NB4 (cell line): ENCODE measurements at regions not wholly inside any gene's neighbourhood (a gene's known extent, or its start where the extent isn't known, plus 50 kb on each side); places are given as distances from the start of the nearest gene placed in this dataset.

Experiments
- DNase-seq: peaks from one replicate; pipeline ENCODE4 v3.0.0; 2010; ENCODE audit warnings: low read depth
- H3K4me3 ChIP-seq: one replicate; pipeline ENCODE4 v1.5.1; 2011; ENCODE audit warnings: mild to moderate bottlenecking, low read depth, low read length, moderate library complexity
- CTCF ChIP-seq: IDR thresholded peaks from one replicate; pipeline ENCODE4 v1.5.1; 2012; ENCODE audit warnings: low read depth, low read length
- MAX ChIP-seq: IDR thresholded peaks from 2 replicates; pipeline ENCODE4 v1.6.1; 2011; ENCODE audit warnings: low read depth, low read length
- MYC ChIP-seq: IDR thresholded peaks from 2 replicates; pipeline ENCODE4 v1.6.1; 2011; ENCODE audit warnings: low read depth, low read length
- POLR2A ChIP-seq: IDR thresholded peaks from 2 replicates; pipeline ENCODE4 v1.6.1; 2011; ENCODE audit warnings: mild to moderate bottlenecking; ENCODE audit not compliant: insufficient read length; ENCODE audit errors: extremely low read depth

- no peak for DNase-seq
- no peak overlapping the region for H3K4me3 ChIP-seq
- TF ChIP-seq MYC, result no peak
- no peak for TF ChIP-seq MAX
- no peak for TF ChIP-seq CTCF
- TF ChIP-seq POLR2A, result no peak
Observed at GRCh38 chr4:151613290-151613689, 147.5 kb downstream of the GATB start.

- no peak overlapping the region for H3K4me3 ChIP-seq
- TF ChIP-seq POLR2A (no peak), CTCF (no peak), MYC (no peak), MAX (no peak)
- no peak for DNase-seq
Observed at GRCh38 chr4:151614561-151614960, 146.2 kb downstream of the GATB start.

GRCh38 chr4:151618858-151619257 is 141.9 kb downstream of the GATB start:
- no peak for TF ChIP-seq MAX
- no peak for TF ChIP-seq MYC
- TF ChIP-seq POLR2A, result no peak
- no peak for TF ChIP-seq CTCF
- no peak overlapping the region for H3K4me3 ChIP-seq
- no peak for DNase-seq

GRCh38 chr4:151620066-151620465 is 140.7 kb downstream of the GATB start:
- DNase-seq, result no peak
- H3K4me3 ChIP-seq, result no peak overlapping the region
- TF ChIP-seq CTCF (no peak), MAX (no peak), MYC (no peak), POLR2A (no peak)
